ENCODE measurements at regions not wholly inside any gene's neighbourhood (a gene's known extent, or its start where the extent isn't known, plus 50 kb on each side); places are given as distances from the start of the nearest gene placed in this dataset.

DNA sequence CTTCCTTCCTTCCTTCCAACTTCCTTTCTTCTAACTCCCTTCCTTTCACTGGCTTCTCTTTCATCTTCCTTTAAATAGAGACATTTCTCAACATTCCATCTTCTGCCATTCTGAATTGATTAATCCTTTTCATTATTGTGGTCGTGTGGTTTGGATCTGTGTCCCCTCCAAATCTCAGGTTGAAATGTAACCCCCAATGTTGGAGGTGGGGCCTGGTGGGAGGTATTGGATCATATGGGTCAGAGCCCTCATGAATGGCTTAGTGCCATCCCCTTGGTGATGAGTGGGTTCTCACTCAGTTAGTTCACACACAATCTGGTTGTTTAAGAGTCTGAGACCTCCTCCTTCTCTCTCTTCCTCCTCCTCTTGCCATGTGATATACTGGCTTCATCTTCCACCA, 130.9 kb upstream of the SV2C start:
- Histone ChIP-seq H3K27me3 (no peaks in the 10 kb centered on the region), H3K9me3 (replicated peaks in 1 of 3) (no peaks in the 10 kb centered on the region), H3K36me3 (replicated peaks in 1 of 2) (no peaks in the 10 kb centered on the region), H3K4me1 (replicated peaks in 1 of 2) (no peaks in the 10 kb centered on the region), H3K27ac (no peak overlapping the region), H3K4me3 (no peak overlapping the region)
- no peak for DNase-seq
- intact Hi-C loops (cut with DNase I) = no loop called here
- 46 to 67% (median 64%) methylated on average over 1 of the region's 1 CpG for WGBS, 4 donors
- no peak for TF ChIP-seq CTCF (IDR thresholded peaks at IDR 0.05)
- TF ChIP-seq POLR2A (IDR thresholded peaks at IDR 0.05) = no peak

GRCh38 chr5:75951716-75952115, 131.5 kb upstream of the SV2C start:
- Histone ChIP-seq H3K27me3 (no peaks in the 10 kb centered on the region), H3K9me3 (replicated peaks in 1 of 3) (no peaks in the 10 kb centered on the region), H3K27ac (no peak overlapping the region), H3K36me3 (replicated peaks in 1 of 2) (no peaks in the 10 kb centered on the region), H3K4me3 (no peak overlapping the region), H3K4me1 (replicated peaks in 1 of 2) (no peaks in the 10 kb centered on the region)
- WGBS, 4 donors = 75 to 83% (median 81%) methylated on average over 2 of the region's 2 CpGs
- TF ChIP-seq POLR2A (IDR thresholded peaks at IDR 0.05) (no peak), CTCF (IDR thresholded peaks at IDR 0.05) (no peak)
- DNase-seq = no peak
- intact Hi-C loops (cut with DNase I) = no loop called here

DNA sequence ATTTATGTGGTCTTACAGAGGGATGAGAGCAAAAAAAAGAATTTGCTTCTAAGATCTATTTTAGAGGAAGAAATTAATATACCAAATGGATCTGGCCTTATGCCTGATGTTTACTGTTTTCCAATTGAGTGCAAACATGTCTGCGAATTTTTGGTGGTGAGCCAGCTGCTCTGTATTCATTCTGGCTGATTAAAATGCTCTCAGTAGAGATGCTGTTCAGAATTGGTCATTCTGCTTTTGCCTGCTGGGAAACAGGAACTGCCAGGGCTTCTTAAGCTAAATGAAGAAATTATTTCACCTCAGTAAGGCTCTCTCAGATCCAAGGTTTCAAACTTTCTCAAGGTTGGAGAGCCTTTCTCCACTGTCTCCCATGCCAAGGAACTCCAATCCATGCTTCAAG, 132.0 kb upstream of the SV2C start:
- Histone ChIP-seq H3K36me3 (replicated peaks in 1 of 2) (no peaks in the 10 kb centered on the region), H3K9me3 (replicated peaks in 1 of 3) (no peaks in the 10 kb centered on the region), H3K4me3 (no peak overlapping the region), H3K4me1 (replicated peaks in 1 of 2) (no peaks in the 10 kb centered on the region), H3K27ac (no peak overlapping the region), H3K27me3 (no peaks in the 10 kb centered on the region)
- intact Hi-C loops (cut with DNase I) = no loop called here
- WGBS, 4 donors = 29 to 52% (median 49%) methylated on average over 1 of the region's 1 CpG
- TF ChIP-seq CTCF (IDR thresholded peaks at IDR 0.05) (no peak), POLR2A (IDR thresholded peaks at IDR 0.05) (no peak)
- DNase-seq = no peak

GRCh38 chr5:75948438-75948837, 134.7 kb upstream of the SV2C start:
- Histone ChIP-seq H3K27me3 (no peaks in the 10 kb centered on the region), H3K4me1 (replicated peaks in 1 of 2) (no peaks in the 10 kb centered on the region), H3K36me3 (replicated peaks in 1 of 2) (no peaks in the 10 kb centered on the region), H3K27ac (no peak overlapping the region), H3K9me3 (replicated peaks in 1 of 3) (no peaks in the 10 kb centered on the region), H3K4me3 (no peak overlapping the region)
- 65 to 72% (median 69%) methylated on average over 3 of the region's 3 CpGs for WGBS, 4 donors
- TF ChIP-seq CTCF (IDR thresholded peaks at IDR 0.05) (no peak), POLR2A (IDR thresholded peaks at IDR 0.05) (no peak)
- no peak for DNase-seq
- intact Hi-C loops (cut with DNase I) = no loop called here
